Activated T-cell treated with anti-CD3 and anti-CD28 coated beads for 24 hours (primary cell): ENCODE measurements at regions not wholly inside any gene's neighbourhood (a gene's known extent, or its start where the extent isn't known, plus 50 kb on each side); places are given as distances from the start of the nearest gene placed in this dataset.

ENCODE experiments used
- DNase-seq: peaks from one replicate; pipeline ENCODE4 v3.0.0-alpha.2; 2020; ENCODE audit warnings: low read depth

DNA sequence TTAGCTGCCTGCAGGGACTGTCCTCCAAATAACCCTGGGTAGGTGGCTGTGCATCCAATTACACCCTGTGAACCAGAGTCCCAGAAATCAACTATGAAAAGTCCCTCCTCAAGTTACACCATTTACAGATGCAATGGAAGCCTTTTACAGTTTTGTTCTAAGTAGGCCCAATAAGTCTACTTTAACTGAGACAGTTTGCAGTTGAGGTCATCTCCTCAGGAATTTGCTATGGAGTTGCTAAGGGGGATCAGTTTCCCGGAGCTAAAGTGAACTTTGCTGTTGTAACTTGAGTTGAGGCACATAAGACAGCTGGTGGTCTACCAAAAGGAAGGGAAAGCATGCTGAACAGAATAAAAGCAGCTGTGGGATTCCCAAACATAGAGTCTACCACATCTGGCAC is 121.6 kb upstream of the STK26 start:
- DNase-seq, result no peak

DNA sequence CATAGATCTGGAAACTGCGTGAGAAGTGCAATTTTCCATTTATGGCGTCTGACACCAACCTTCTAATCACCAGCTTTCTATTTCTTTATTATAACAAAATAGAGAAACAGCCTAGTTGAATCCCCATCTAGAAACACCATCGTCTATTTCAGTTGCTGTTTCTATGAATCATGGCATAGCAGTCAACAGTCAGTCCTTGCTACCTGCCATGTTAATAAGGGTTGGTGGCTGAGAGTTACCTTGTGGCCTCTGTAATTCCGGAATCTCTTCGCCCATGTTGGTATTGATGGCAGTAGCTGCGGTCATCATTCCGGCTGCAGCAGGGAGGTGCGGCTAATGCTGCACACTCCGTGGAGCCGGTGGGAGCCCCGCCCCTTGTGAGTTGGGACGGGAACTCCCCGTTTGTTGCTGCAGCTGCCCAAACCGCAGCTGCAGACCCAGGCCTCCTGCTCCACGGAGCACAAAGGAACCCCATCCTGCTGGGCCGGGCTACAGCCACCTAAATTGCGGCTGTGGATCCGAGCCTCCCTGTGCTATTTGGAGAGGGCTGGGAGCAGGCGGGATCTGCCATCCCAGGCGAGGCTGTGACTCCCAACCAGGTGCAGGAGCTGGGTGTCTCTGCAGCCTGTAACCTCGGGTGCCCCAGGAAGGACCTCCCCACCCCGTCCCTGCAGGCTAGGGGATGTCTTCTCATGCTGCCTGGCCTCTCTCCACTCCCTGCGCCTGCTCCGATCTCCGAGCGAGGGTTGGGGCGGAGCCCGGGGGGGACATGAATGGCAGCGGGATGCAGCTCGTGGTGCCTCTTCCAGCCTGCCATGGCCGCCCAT is 115.4 kb upstream of the STK26 start:
- DNase-seq, result no peak

DNA sequence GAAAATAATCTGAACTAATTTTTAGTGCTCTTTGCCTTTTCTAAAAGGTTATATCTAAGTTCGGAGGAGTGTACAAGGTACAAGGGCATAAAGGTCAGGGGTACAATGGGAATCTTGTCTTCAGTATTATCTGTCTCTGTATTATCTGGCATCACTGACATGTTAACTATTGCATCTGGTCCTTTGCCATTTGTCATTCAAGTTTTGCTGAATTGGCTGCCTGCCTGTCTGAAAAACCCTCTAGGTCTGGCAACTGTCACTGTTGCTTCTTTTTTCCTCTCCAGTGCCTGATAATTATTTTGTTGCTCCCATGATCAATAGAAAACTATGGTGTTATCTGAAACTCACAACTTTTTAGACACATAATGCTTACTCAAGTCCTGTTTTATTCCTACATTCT is 112.5 kb upstream of the STK26 start:
- no peak for DNase-seq

DNA sequence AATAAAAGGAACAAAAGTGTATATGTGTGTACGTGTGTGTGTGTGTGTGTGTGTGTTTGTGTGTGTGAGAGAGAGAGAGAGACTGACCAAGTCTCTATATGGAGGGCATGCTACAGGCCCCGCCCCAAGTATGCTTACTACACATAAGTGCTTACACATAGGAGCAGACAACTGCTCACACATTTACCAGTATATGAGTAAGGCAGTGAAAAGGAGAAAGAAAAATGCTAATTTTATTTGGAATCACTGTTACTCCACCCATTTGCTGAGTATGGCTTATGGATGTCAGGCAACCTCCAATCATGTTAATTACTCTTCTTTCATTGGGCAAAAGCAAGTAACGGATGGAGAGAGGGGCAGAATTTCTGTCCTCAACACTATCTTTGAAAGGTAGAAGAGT is 107.6 kb upstream of the STK26 start:
- DNase-seq, result no peak

DNA sequence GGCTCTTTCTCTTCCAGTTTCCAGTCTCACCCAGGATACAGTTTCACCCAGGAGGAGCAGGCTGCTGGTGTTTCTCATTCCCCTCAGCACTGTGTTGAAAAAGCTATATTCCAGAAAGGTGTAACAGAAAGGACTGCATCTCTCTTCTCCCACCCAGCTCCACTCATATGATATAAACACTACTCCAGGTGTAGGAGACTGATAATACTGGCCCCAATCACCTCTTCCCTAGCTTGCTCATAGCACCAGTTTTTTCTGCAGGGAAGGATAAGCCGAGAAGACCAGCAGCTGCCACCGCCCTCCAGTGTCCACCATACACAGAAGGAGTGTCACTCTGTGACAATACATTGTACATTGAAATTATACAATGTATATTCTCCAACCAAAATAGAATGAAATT is 105.5 kb upstream of the STK26 start:
- DNase-seq, result no peak

DNA sequence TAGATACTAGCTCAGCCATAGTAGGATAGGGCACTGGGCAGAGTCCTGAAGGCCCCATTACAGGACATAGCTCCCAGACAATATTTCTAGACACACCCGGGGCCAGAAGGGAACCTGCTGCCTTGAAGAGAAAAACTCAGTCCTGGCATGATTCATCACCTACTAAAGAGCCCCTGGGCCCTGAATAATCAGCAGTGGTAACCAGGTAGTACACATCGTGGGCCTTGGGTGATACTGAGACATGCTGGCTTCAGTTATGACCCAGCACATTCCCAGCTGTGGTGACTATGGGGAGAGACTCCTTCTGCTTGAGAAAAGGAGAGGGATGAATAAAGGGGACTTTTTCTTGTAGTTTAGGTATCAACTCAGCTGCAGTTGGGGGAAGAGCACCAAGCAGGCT is 104.3 kb upstream of the STK26 start:
- no peak for DNase-seq

DNA sequence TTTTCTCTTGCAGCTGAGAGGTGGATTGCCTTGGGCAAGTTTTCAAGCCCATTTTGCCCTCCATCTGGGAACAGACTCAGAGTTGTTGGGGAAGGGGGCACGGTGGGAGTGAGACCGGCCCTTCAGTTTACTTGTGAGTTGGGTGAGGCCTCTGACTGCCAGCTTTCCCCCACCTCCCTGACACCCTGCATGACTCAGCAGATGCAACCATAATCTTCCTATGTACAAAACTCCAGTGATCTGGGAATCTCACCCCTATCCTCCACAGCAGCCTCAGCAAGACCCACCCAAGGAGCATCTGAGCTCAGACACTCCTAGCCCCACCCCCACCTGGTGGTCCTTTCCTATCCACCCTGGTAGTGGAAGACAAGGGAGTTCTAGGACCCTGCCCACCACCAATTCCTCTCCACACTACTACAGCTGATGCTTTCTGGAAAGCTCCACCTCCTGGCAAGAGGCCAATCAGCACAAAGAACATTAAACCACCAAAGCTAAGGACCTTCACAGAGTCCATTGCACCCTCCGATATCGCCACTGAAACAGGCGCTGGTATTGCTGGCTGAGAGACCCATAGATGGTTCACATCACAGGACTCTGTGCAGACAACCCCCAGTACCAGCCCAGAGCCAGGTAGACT is 99.4 kb upstream of the STK26 start:
- no peak for DNase-seq

DNA sequence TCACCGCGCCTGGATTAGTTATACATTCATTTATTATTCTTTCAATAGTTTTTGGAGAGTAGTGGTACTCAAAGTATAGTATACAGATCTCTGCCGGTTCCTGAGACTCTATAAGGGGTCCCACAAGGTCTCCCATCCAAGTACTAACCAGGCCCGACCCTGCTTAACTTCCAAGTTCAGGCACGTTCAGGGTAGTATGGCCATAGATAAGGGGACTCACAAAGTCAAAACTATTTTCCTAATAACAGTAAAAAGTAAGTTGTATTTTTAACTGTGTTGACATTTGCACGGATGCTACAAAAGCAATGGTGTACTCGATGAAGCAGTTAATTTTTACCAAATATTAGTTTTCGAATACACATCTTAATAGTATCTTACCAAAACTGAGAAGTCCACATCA is 84.4 kb upstream of the STK26 start:
- no peak for DNase-seq

DNA sequence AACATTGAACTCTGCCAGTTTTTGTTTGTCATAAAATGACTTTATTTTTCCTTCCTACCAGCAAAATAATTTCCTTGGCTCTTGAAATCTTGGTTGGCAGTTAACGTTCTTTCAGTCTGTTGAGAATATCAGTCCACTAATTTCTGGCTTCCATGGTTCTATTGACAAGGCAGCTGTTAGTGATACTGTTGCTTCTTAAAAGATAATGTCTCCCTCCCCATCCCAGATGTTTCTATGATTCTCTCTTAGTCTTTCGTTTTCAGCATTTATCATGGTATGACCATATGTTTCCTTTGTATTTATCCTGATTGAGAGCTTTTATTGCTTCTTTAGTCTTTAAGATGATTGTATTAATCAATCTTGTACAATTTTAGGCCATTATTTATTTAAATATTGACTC is 81.1 kb upstream of the STK26 start:
- DNase-seq, result no peak

DNA sequence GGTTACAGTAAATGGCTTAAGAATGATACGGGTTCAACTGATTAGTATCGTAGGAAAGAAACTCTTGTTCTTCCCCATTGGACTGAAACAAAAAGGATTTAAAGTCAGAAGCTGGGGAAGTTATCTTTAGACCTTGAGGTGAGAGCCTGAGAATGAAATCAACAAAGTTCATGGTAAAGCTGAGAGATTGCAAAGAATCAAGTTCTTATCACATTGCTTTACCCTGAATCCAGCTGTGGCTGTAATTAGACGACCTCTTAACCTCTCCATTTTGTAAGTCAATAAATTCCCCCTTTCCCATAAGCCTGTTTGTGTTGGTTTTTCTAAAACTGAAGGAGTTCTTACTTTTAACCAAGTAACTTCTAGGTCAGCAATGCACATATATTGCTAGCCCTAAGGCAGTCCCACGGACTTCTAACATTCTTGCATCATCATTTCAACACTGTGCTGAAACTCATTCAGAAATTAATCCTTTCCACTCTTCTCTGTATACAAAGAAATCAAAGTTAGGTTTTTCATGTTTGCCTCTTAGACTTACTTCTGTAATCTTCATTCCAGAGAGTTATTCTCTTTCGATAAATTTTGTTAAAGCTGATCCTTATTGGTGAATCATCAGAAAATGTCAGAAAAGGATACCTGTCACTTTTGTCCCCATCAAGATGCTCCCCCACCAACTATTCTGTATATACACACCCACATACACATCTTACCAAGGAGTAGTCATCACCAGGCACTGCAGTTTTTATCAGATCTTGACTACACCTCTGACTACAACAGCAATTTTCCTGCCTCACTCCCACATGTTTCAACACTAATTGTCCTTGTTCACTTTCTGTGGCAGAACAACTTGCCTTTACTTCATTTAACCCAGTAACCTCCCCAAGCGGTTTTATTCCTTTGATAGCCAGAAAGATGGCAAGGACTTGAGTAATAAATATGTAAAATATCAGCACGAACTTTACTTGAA is 77.9 kb upstream of the STK26 start:
- no peak for DNase-seq

DNA sequence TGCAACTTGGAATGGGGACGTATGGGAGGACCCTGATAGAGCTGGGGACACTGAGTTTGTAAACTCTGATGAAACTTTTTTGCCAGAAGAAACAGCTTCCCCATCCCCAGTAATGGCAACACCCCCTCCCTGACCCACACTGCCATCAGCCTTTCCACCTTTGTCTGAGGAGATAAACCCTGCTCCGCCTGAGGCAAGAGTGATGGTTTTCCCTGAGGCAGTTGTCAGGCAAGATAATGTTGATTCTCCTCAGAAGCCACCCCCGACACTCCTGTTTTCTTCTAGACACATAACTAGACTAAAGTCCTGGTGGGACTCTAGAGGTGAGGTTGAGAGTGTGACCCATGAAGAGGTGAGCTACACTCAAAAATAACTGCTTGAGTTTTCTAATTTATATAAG is 71.9 kb upstream of the STK26 start:
- no peak for DNase-seq

DNA sequence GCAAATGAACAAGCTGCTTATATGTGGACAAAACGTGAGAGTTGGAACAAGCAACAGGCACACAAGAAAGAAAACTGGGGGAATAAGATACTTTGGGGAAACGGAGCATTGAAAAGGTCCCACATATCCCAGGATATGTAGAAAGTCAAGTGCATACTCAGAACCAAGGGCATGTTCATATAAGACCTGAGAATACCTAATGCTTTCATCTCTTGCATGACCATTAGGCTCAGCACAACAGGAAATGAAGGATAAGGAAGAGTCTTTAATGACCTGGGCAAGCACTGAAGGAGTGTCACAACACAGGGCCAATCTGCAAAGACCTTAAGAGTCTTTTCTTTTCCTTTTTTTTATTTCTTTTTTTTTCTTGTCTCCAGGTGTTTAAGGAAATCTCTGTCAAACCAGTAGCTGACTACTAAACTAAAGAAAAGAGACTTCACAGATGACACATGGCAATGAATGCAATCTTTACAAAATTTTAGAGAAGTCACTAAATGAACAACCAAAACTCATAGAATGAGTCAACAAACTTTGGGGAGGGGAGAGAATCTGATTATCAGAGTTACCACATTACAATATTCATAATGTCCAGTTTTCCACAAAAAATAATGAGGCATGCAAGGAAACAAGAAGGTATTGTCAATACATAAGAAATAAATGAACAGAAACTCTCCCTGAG is 67.9 kb upstream of the STK26 start:
- no peak for DNase-seq

DNA sequence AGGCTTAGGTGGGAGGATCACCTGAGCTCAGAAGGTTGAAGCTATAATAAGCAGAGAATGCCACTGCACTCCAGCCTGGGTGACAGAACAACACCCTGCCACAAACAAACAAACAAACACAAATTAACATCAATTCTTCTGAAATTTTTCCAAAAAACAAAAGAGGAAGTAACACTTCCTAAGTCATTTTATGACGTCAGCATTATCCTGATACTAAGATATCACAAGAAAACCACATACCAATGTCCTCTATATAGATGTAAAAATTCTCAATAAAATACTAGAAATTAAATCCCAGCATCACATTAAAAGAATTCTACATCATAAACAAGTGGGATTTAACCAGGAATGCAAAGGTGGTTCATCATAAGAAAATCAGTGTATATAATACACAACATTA is 64.4 kb upstream of the STK26 start:
- no peak for DNase-seq

DNA sequence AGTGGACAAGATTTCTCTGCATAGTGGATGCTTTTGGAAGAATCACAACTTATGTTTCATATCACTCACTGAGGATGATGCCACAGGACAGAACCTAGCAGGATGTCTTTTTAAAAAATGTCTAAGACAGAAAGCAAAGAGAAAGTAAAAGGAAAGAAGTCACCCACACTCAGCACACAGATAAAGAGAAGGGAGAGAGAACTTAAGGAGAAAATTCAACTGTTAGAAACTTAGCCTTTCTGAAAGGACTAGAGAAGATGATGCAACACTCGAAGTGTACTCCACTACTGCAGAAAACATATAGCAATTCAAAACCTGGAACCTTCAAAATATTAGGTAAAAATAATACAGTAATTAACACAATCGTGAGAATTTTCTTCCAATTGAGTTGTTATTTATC is 52.8 kb upstream of the STK26 start:
- DNase-seq, result no peak
